ENCODE measurements at regions not wholly inside any gene's neighbourhood (a gene's known extent, or its start where the extent isn't known, plus 50 kb on each side); places are given as distances from the start of the nearest gene placed in this dataset.

- TF ChIP-seq CTCF (conservative IDR thresholded peaks at IDR 0.05) (no peak), EZH2 (IDR thresholded peaks at IDR 0.05; ENCODE audit: low read depth) (no peak)
These were observed 80.9 kb downstream of the UNCX start for GRCh38 chr7:1313613-1314012.

All from PC-9 (cell line).